ENCODE measurements at regions not wholly inside any gene's neighbourhood (a gene's known extent, or its start where the extent isn't known, plus 50 kb on each side); places are given as distances from the start of the nearest gene placed in this dataset.

DNA sequence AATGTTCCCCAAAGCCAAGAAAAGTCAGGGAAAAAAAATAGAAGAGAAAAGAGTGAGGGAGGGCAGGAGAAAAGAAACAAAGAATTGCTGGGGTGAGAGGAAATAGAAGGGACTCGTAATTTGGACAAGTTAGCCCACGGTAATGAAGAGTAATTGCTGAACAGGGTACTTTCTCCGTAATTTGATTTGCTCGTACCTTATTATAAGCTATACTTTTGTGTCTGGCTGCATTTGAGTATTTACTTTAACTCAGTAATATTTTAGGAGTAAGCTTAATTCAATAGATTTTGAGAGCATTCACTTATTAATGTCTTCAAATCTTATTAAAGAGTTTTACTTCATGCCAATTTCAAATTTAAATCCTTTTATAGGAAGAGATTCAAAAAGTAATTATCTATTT lies 527.5 kb downstream of the COL11A1 start:
- TF ChIP-seq POLR2AphosphoS5 (IDR thresholded peaks at IDR 0.05) = no peak
- no peak for TF ChIP-seq CTCF (IDR thresholded peaks at IDR 0.05 in 8 of 11, conservative IDR thresholded peaks at IDR 0.05 in 3 of 11)
- no peak for TF ChIP-seq POLR2A (IDR thresholded peaks at IDR 0.05)

All from spleen (tissue), 7 donors.